Stimulated activated naive CD8-positive, alpha-beta T cell treated with anti-CD3 and anti-CD28 coated beads, Interleukin-15, Interleukin-2, amounts not matched to agents 100 U/mL and 50 U/mL, for 24 hours (primary cell): ENCODE measurements at regions not wholly inside any gene's neighbourhood (a gene's known extent, or its start where the extent isn't known, plus 50 kb on each side); places are given as distances from the start of the nearest gene placed in this dataset.

ENCODE experiments used
- ATAC-seq: fragments of 150-1000 bp; cut with Tn5 transposase; one replicate; pipeline ENCODE4 v1.10.0; 2021
- DNase-seq: peaks from one replicate; pipeline ENCODE4 v3.0.0; 2021

- DNase-seq = no peak
- no peak for ATAC-seq
Observed at GRCh38 chr11:80144897-80145594, 704.2 kb upstream of the TENM4 start.

DNA sequence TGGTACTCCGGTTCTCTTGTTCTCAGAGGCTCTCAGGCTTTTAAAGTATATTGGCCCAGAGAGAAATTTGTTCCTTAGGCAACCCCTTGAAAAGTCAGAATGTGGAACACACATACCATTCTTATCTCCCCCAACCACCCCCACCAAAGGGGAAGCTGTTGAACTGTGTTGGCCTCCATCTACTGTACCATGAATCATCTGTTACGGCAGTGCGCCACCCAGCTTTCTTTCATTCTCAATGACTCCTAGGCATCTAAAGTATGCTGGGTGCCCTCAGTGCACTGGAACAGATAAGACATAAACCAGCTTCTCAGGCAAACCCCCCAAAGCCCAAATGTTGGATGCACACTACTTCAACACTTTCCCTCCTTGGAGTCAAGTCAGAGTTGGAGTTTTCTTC lies 696.2 kb upstream of the TENM4 start:
- DNase-seq (no peak), ATAC-seq (no peak)

DNA sequence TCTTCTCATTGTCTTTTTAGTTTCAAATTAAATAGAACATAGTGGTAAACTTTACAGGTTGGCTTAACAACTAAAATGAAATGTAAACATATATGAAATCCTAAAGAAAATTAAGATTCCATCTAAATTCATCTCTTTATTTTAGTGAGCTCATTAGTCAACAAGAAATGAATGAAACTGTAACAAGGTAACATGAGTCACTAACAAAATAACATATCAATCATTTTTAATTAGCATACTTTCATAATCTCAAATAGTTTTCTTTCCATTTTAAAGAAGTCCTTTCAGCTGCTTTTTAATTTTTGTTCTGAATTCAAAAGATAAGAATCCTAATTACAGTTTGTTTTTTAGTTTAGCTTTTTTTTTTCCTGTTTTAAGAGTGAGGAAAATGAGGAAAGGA lies 688.6 kb upstream of the TENM4 start:
- DNase-seq = no peak
- ATAC-seq = no peak

DNA sequence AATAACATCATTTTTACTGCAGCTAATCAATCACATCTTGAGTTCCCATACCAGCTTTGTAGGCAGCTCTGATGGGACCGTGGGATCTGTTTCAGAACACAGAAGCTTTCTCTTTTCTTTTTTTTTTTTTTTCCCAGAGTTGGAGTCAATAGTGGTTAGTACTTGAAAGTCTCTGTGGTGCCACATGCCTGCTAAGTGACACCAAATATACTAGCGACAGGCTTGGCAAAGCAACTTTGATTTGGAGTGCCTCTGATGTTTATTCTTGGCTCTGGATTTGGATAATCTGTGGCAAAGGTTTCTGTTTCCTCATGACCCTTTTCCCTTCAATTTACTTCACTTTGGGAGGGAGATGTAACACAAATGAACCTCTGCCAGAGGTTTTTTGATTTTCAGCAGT lies 681.4 kb upstream of the TENM4 start:
- DNase-seq (no peak), ATAC-seq (no peak)

DNA sequence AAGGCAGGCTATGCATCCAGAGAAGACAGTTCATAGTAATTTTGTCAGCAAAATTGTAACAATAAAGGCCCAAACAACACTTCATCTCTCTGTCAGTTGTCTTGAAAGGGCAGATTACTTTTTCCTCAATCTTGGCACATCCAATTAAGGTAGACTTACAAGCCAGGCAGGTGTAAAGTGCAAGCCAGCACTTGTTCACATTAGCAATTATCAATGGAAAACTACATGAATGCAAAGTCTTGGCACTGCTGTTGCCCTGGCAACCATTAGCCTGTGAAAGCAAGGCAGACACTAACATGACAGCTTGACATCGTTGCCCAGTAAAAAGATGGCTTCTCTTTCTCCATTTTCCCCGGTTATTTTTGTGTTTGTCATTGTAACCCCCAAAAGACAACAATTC lies 677.2 kb upstream of the TENM4 start:
- DNase-seq (no peak), ATAC-seq (no peak)

DNA sequence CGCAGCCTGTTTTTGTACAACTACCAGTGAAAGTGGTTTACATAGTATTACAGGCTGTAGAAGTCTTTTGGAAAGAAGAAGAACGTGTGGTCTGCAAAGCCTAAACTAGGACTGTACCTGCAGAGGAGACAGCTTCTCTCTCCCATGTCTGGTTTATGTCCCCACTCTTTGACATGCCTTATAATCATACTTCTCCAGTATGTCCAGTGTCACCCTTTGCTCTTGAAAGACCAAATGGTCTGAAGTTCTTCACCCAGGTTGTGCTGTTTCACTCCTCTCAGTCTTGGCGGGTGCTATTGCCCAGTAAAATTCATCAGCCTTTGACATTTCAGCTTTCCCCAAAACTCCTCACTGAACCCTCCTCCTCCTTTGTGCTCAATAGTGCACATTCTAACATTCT lies 676.0 kb upstream of the TENM4 start:
- DNase-seq (no peak), ATAC-seq (no peak)

DNA sequence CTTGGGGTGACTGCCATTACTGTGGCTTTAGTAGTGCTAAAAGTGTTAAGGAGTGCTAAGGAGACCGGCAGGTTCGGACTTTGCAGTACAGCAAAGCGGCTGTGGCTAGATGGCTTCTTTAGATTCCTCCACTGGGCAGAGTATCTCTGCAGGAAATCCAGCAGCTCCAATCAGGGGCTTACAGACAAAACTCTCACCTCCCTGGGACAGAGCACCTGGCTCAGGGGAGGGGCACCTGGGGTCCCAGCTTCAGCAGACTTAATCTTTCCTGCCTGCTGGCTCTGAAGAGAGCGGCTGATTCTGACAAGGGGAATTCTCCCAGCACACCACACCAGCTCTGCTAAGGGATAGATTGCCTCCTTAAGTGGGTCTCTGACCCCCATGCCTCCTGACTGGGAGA lies 668.8 kb upstream of the TENM4 start:
- no peak for ATAC-seq
- no peak for DNase-seq

DNA sequence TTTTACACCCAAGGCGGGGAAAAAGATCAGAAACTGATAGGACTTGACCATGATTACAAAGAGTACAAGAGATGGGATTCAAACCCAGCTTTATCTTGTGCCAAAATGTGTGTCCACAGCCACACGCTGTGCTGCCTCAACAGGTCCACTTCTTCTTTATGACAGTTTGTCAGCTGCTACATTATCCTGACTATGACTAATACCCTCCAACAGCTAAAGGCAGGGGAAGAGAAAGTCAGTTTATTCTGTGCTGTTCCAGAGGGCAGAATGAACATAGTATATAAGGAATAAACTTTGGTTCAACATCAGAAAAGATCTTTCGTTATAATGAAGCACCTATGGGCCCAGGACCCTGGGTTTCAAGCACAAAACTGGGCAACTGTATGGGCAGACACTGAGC lies 668.2 kb upstream of the TENM4 start:
- DNase-seq (no peak), ATAC-seq (no peak)

- ATAC-seq (no peak), DNase-seq (no peak)
Observed at GRCh38 chr11:80107415-80107814, 666.6 kb upstream of the TENM4 start.

DNA sequence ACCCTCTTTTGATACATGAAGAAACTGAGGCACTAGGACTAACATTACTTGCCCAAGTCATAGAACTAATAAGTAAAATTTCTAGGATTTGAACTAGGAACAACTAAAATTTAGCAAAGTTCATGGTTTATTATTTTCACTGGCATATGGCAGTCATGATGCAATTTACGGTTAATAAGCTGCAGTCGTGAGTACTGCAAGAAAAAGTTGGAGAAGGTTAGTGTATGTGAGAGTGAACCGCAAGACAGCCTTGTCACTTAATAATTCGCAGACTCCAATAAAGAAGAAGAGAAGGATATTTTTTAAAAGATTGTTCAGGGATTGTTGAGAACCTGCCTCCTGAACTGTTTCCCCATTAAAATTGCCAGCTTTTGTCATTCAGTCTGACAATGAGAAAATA lies 663.4 kb upstream of the TENM4 start:
- DNase-seq (no peak), ATAC-seq (no peak)

- ATAC-seq = no peak
- no peak for DNase-seq
Observed at GRCh38 chr11:80103142-80103859, 662.5 kb upstream of the TENM4 start.

- DNase-seq (no peak), ATAC-seq (no peak)
Observed at GRCh38 chr11:80097146-80097545, 656.3 kb upstream of the TENM4 start.

DNA sequence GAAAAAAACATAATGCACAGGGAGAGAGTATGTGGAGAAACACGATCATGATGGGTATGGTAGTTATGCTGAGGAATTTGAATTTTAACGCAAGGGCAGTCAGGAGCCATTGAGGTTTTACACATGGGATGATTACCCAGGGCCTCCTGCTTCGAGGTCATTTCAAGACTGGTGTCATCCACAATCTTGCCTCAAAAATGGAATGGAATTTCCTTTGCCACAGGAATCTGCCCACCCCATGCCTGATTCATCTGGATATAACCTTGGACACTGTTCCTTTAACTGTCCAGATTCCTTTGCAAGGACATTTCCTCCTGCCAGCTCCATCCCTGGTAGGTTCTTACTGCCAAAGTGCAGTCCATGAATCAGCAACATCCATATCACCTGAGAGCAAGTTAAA lies 655.9 kb upstream of the TENM4 start:
- no peak for DNase-seq

GRCh38 chr11:80086496-80087055 lies 645.7 kb upstream of the TENM4 start:
- no peak for ATAC-seq

More for the DNA sequence above, 655.9 kb upstream of the TENM4 start:
- ATAC-seq = no peak

GRCh38 chr11:80085563-80085962 lies 644.7 kb upstream of the TENM4 start:
- DNase-seq (no peak), ATAC-seq (no peak)

More at GRCh38 chr11:80086496-80087055, 645.7 kb upstream of the TENM4 start:
- no peak for DNase-seq

- ATAC-seq (no peak), DNase-seq (no peak)
Observed at GRCh38 chr11:80084608-80085007, 643.8 kb upstream of the TENM4 start.

DNA sequence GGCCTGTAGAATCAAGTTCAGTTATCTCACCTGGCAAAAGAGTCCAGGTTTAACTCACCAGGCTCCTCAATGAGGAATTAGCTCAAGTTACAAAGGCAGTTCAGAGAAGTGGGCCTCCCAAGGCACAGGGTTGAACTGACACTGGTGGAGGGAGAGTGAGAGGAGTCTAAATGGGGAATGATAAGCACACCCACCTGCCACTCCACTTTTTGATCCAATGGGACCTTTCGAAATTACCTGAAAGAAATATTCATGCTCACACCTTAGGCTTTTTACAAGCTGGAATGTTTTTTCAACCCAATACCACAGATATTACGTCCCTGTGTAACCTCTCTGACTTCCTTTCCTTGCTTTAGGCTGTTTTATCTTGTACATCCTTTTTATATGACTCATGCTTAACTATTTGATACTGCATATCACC lies 642.7 kb upstream of the TENM4 start:
- ATAC-seq (no peak), DNase-seq (no peak)

- no peak for ATAC-seq
Observed at GRCh38 chr11:80082406-80082805, 641.6 kb upstream of the TENM4 start.

DNA sequence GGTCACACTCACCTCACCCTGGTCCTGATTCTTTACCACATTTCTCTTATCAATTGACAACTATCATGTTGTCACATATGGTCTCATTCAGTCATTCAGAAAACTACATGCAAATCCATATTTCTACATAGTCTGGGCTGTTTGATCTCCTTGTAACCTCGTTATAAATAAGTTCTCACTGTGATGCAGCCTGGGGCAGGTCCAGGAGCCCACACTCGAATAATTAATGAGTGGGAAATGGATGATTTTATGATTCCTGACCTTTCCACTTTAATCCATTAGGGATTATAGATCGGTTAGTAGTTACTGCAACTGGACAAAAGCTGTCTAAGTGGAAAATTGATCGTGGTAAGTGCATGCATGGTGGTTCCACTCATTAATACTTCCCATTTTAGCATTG lies 636.3 kb upstream of the TENM4 start:
- DNase-seq = no peak
- no peak for ATAC-seq

More at GRCh38 chr11:80082406-80082805, 641.6 kb upstream of the TENM4 start:
- no peak for DNase-seq

DNA sequence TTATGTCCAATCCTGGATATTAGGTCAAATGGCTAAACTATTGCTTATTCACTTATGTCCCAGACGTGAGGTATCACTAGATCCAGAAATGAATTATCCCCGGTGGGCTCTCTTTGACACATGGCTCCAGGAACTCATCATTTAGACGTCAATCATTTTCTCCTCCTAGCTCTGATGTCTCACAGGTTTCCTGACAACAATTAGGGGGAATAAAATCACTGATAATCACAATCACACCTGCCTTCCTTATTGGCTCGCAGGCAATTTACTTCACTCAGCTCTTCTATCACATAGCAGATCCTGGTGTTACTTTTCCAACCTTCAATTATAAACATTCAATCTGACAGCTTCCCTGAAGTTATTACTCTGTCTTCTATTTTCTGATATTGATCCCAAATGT lies 634.0 kb upstream of the TENM4 start:
- no peak for ATAC-seq
- no peak for DNase-seq

- DNase-seq (no peak), ATAC-seq (no peak)
Observed at GRCh38 chr11:80066291-80066690, 625.5 kb upstream of the TENM4 start.

DNA sequence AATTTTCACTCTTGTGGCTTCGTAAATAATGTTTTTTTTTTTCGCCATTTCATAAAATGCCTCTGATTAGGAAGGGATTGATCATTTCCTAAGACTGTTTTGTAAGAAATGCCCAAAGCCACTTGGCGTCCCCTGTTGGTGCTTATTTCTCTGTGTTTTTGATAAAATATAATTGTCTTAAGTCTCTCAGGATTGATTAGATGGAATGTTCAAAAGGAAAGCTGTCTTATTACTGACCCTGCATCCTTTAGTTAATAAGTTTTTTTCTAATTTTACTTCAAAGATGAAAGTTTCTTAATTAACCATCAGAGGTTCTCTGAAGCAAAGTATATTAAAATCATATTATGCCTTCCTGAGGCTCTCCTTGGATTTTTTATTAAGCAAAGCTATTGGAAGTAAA lies 624.3 kb upstream of the TENM4 start:
- DNase-seq = no peak
- no peak for ATAC-seq

- no peak for DNase-seq
- ATAC-seq = no peak
Observed at GRCh38 chr11:80061056-80061455, 620.2 kb upstream of the TENM4 start.
